GM12878 (cell line): ENCODE measurements at regions not wholly inside any gene's neighbourhood (a gene's known extent, or its start where the extent isn't known, plus 50 kb on each side); places are given as distances from the start of the nearest gene placed in this dataset.

Source experiments
- ATAC-seq: fragments of 200-7000 bp; cut with Tn5 transposase; 3 replicates; pipeline ENCODE4 v1.9.1; 2020; ENCODE audit warnings: mild to moderate bottlenecking, moderate library complexity
- BruUV-seq: library from RNA; stranded (reverse); fragments of 400-500 nt; replicated peaks from 2 replicates; lab custom pipeline; 2021; lab: Mats Ljungman, UMichigan
- CTCF ChIA-PET: fragments of 300-600 bp; sonication (Branson Sonifier 250); formaldehyde crosslinking; extraction: SDS; loops from one replicate; lab custom pipeline; 2021; ENCODE audit warnings: inconsistent platforms; lab: Yijun Ruan, JAX
- POLR2A ChIA-PET: fragments of 350-600 bp; formaldehyde crosslinking; extraction: SDS; loops from one replicate; lab custom pipeline; 2021; ENCODE audit warnings: inconsistent platforms; lab: Charles Lee
- RAD21 ChIA-PET: fragments of 300-600 bp; sonication (Branson Sonifier 250); formaldehyde crosslinking; loops from one replicate; lab custom pipeline; 2023; ENCODE audit warnings: antibody characterized with exemption; ENCODE audit not compliant: unreplicated experiment; lab: Charles Lee
- SMC1A ChIA-PET: fragments of 300-600 bp; sonication (Branson Sonifier 250); formaldehyde crosslinking; loops from one replicate; lab custom pipeline; 2023; ENCODE audit not compliant: unreplicated experiment, uncharacterized antibody; lab: Charles Lee
- DNase-seq: peaks from one replicate; pipeline ENCODE4 v3.0.0-alpha.2; 2011; ENCODE audit warnings: low read depth, low spot score
- FAIRE-seq: peaks from 3 replicates; lab custom pipeline; 2011; peaks lifted over from hg19 to GRCh38; lab: Jason Lieb, UNC
- H2AFZ ChIP-seq: 2 replicates; pipeline ENCODE4 v1.6.0; 2011; ENCODE audit warnings: low read depth, low read length, control low read depth; ENCODE audit not compliant: control insufficient read depth
- H3K27ac ChIP-seq: 2 replicates; pipeline ENCODE4 v1.5.1; 2011; ENCODE audit warnings: control low read depth; ENCODE audit not compliant: control insufficient read depth, insufficient read depth
- H3K27me3 ChIP-seq, 2 experiments: replicated peaks in 1 of 2; 2 replicates each; pipeline versions ENCODE4 v1.6.0 to v1.6.1; 2011; ENCODE audit warnings: low read length in 1 of 2; ENCODE audit not compliant: control insufficient read depth in 2 of 2, insufficient read depth in 2 of 2
- H3K36me3 ChIP-seq, 2 experiments: 2 replicates each; pipeline ENCODE4 v1.5.1; 2011; ENCODE audit warnings: low read length in 1 of 2; ENCODE audit not compliant: control insufficient read depth in 2 of 2, insufficient read depth in 2 of 2
- H3K4me1 ChIP-seq: 2 replicates; pipeline ENCODE4 v1.6.1; 2011; ENCODE audit warnings: mild to moderate bottlenecking, low read length, moderate library complexity, mixed read lengths; ENCODE audit not compliant: control insufficient read depth, insufficient read depth
- H3K4me2 ChIP-seq: 2 replicates; pipeline ENCODE4 v1.6.0; 2011; ENCODE audit warnings: control low read depth; ENCODE audit not compliant: control insufficient read depth, insufficient read depth
- H3K4me3 ChIP-seq: fragments of 200-600 bp; sonication (generic); 2 replicates; pipeline ENCODE4 v1.5.1; 2016
- H3K79me2 ChIP-seq: 2 replicates; pipeline ENCODE4 v1.6.0; 2011; ENCODE audit warnings: low read length; ENCODE audit not compliant: control insufficient read depth, insufficient read depth
- H3K9ac ChIP-seq: 2 replicates; pipeline ENCODE4 v1.8.0; 2011; ENCODE audit warnings: low read length, control low read depth, mixed read lengths; ENCODE audit not compliant: control insufficient read depth, insufficient read depth
- H3K9me3 ChIP-seq: replicated peaks from 3 replicates; pipeline ENCODE4 v1.5.1; 2011; ENCODE audit warnings: mild to moderate bottlenecking, low read length; ENCODE audit not compliant: control insufficient read depth, insufficient read depth
- H4K20me1 ChIP-seq: 2 replicates; pipeline ENCODE4 v1.6.0; 2011; ENCODE audit not compliant: control insufficient read depth, insufficient read depth
- CTCF ChIP-seq, 3 experiments: IDR thresholded peaks in 2 of 3; conservative IDR thresholded peaks in 1 of 3; 2 replicates each; pipeline ENCODE4 v1.5.1; 2011; ENCODE audit warnings: low read depth in 3 of 3, low read length in 3 of 3, mild to moderate bottlenecking in 3 of 3, control low read depth in 2 of 3, moderate library complexity in 2 of 3, inconsistent platforms in 1 of 3, mixed read lengths in 1 of 3; ENCODE audit not compliant: control insufficient read depth in 2 of 3, insufficient read depth in 1 of 3; ENCODE audit errors: extremely low read depth in 1 of 3
- E2F8 ChIP-seq: fragments of 450-650 bp; IDR thresholded peaks from 2 replicates; pipeline ENCODE4 v1.6.1; 2018; ENCODE audit warnings: mild to moderate bottlenecking, low read depth, moderate library complexity; ENCODE audit not compliant: partially characterized antibody
- EGR1 ChIP-seq, 2 experiments: IDR thresholded peaks; 1 replicate in 1 of 2; 2 replicates in 1 of 2; pipeline ENCODE4 v1.6.1; 2011 to 2012; ENCODE audit warnings: low read depth in 2 of 2, low read length in 2 of 2, borderline replicate concordance in 1 of 2, mild to moderate bottlenecking in 1 of 2, moderate library complexity in 1 of 2
- JUND ChIP-seq: IDR thresholded peaks from 2 replicates; pipeline ENCODE4 v1.6.1; 2012; ENCODE audit warnings: low read depth, mild to moderate bottlenecking, low read length, improper control_type of control experiment, moderate library complexity
- POLR2AphosphoS2 ChIP-seq: IDR thresholded peaks from 2 replicates; pipeline ENCODE4 v1.6.1; 2011; ENCODE audit warnings: low read depth, mild to moderate bottlenecking, low read length, improper control_type of control experiment, moderate library complexity
- RAD21 ChIP-seq: IDR thresholded peaks from 2 replicates; pipeline ENCODE4 v1.6.1; 2011; ENCODE audit warnings: mild to moderate bottlenecking, low read depth, low read length, moderate library complexity; ENCODE audit not compliant: insufficient read depth
- RBBP5 ChIP-seq: fragments of 200-600 bp; sonication (generic); conservative IDR thresholded peaks from 2 replicates; pipeline ENCODE4 v1.6.1; 2016
- RELB ChIP-seq: fragments of 450-650 bp; IDR thresholded peaks from 2 replicates; pipeline ENCODE4 v1.6.1; 2017; ENCODE audit warnings: low read depth, mild to moderate bottlenecking, moderate library complexity
- SIN3A ChIP-seq: IDR thresholded peaks from 2 replicates; pipeline ENCODE4 v1.6.1; 2012; ENCODE audit warnings: low read depth, low read length, improper control_type of control experiment
- SIX5 ChIP-seq: IDR thresholded peaks from 2 replicates; pipeline ENCODE4 v1.6.1; 2011; ENCODE audit warnings: mild to moderate bottlenecking, low read depth, low read length, moderate library complexity; ENCODE audit not compliant: severe bottlenecking
- SMC3 ChIP-seq: IDR thresholded peaks from 2 replicates; pipeline ENCODE4 v1.6.1; 2011; ENCODE audit warnings: low read length, improper control_type of control experiment, borderline replicate concordance
- TAF1 ChIP-seq: IDR thresholded peaks from 2 replicates; pipeline ENCODE4 v1.6.1; 2011; ENCODE audit warnings: mild to moderate bottlenecking, low read depth, low read length, borderline replicate concordance
- USF1 ChIP-seq: IDR thresholded peaks from 2 replicates; pipeline ENCODE4 v1.6.1; 2011; ENCODE audit warnings: borderline replicate concordance, low read depth, mild to moderate bottlenecking, moderate library complexity, mixed read lengths, low read length; ENCODE audit not compliant: insufficient read depth; ENCODE audit errors: extremely low read length
- ZNF384 ChIP-seq: IDR thresholded peaks from 2 replicates; pipeline ENCODE4 v1.6.1; 2012; ENCODE audit warnings: low read depth, mild to moderate bottlenecking, low read length, improper control_type of control experiment, borderline replicate concordance
- WGBS: methylation state at CpG from one replicate; pipeline ENCODE4 v1.1.6; 2016; ENCODE audit warnings: low lambda C conversion rate; ENCODE audit not compliant: insufficient replicate concordance, insufficient coverage; ENCODE audit errors: missing lambda C conversion rate; 5-methylcytosine and 5-hydroxymethylcytosine counted together
- in situ Hi-C: fragments of 300-500 bp; cut with MboI; formaldehyde crosslinking; loops from 9 replicates; pipeline ENCODE4 v1.14.3; 2018; ENCODE audit warnings: mixed read lengths
- intact Hi-C: fragments of 100-400 bp; cut with micrococcal nuclease; formaldehyde crosslinking; loops from one replicate; pipeline ENCODE4 v1.14.2; 2022; ENCODE audit not compliant: unreplicated experiment

GRCh38 chr12:31872831-31873604 is 86.2 kb upstream of the RESF1 start (continued):
- TF ChIP-seq CTCF (IDR thresholded peaks at IDR 0.05 in 2 of 3, conservative IDR thresholded peaks at IDR 0.05 in 1 of 3; ENCODE audit: control insufficient read depth in 2 of 3, extremely low read depth in 1 of 3, insufficient read depth in 1 of 3, low read depth in 3 of 3, low read length in 3 of 3) (no peak), JUND (no peak), SIX5 (no peak)

- ChIA-PET RAD21 (interaction anchor here (0.5 to 0.6 kb wide), 3 partner anchors 9 to 190 kb away, joined by 3 read pairs; no protein-coding TSS in a partner anchor), POLR2A (no interaction called here), CTCF (no interaction called here), SMC1A (interaction anchor here (1.0 kb wide), 1 partner anchor 33 kb away, joined by 3 read pairs; no protein-coding TSS in a partner anchor)
- in situ Hi-C loops: no loop called here
- no peaks in the 10 kb centered on the region for H3K36me3 ChIP-seq
- no peak overlapping the region for H2AFZ ChIP-seq
- no peak overlapping the region for H3K4me3 ChIP-seq
- H3K4me2 ChIP-seq: no peak overlapping the region
- H3K79me2 ChIP-seq: no peaks in the 10 kb centered on the region
- intact Hi-C loops: no loop called here
- no peak overlapping the region for H3K9ac ChIP-seq
- FAIRE-seq (no peak), DNase-seq (no peak), ATAC-seq (no peak)
- no peaks in the 10 kb centered on the region for H4K20me1 ChIP-seq
- peaks cover 2% of the 10 kb centered on the region for H3K4me1 ChIP-seq
- H3K27ac ChIP-seq: no peak overlapping the region
- 98% methylated on average over 2 of the region's 2 CpGs for WGBS
- peaks cover 4% of the 10 kb centered on the region; the same call in 2 of the 3 replicates for H3K9me3 ChIP-seq
- no peaks in the 10 kb centered on the region for H3K27me3 ChIP-seq
- no TSS peak for BruUV-seq
- TF ChIP-seq ZNF384 (no peak), EGR1 (IDR thresholded peaks at IDR 0.05; ENCODE audit: borderline replicate concordance in 1 of 2, low read depth in 2 of 2, low read length in 2 of 2) (no peak), E2F8 (no peak), POLR2AphosphoS2 (no peak), TAF1 (no peak), SIN3A (no peak), SMC3 (no peak), RBBP5 (no peak), RAD21 (no peak), RELB (no peak), USF1 (no peak)
Observed at GRCh38 chr12:31869972-31870371, 89.2 kb upstream of the RESF1 start.
